Activated T-cell treated with anti-CD3 and anti-CD28 coated beads, Interleukin-2, amount 50 U/mL, for 72 hours (primary cell): ENCODE measurements at regions not wholly inside any gene's neighbourhood (a gene's known extent, or its start where the extent isn't known, plus 50 kb on each side); places are given as distances from the start of the nearest gene placed in this dataset.

Experiments used
- ATAC-seq, 2 donors: fragments of 150-1000 bp; cut with Tn5 transposase; replicated peaks in 1 of 2; 2 replicates each; pipeline ENCODE4 v1.10.0; 2021; ENCODE audit warnings: moderate library complexity in 2 of 2, mild to moderate bottlenecking in 1 of 2
- DNase-seq, 2 donors: peaks; one replicate each; pipeline ENCODE4 v3.0.0; 2021 to 2022; ENCODE audit warnings: mixed read lengths in 1 of 2
- H3K27ac Mint-ChIP-seq: one replicate; pipeline ENCODE4 v1.8.0; 2022; ENCODE audit warnings: mild to moderate bottlenecking, moderate library complexity, mixed read lengths
- H3K27me3 Mint-ChIP-seq: one replicate; pipeline ENCODE4 v1.8.0; 2022; ENCODE audit warnings: low read depth, mixed read lengths
- H3K36me3 Mint-ChIP-seq, 2 donors: one replicate each; pipeline ENCODE4 v1.8.0; 2022; ENCODE audit warnings: mixed read lengths in 2 of 2, mild to moderate bottlenecking in 1 of 2; ENCODE audit not compliant: insufficient read depth in 2 of 2
- H3K4me1 Mint-ChIP-seq: one replicate; pipeline ENCODE4 v1.8.0; 2022; ENCODE audit warnings: low read depth, mixed read lengths
- H3K4me3 Mint-ChIP-seq, 2 donors: one replicate each; pipeline ENCODE4 v1.8.0; 2022; ENCODE audit warnings: mild to moderate bottlenecking in 2 of 2, mixed read lengths in 2 of 2, moderate library complexity in 2 of 2
- H3K9me3 Mint-ChIP-seq, 2 donors: one replicate each; pipeline ENCODE4 v1.8.0; 2022; ENCODE audit warnings: mixed read lengths in 2 of 2

DNA sequence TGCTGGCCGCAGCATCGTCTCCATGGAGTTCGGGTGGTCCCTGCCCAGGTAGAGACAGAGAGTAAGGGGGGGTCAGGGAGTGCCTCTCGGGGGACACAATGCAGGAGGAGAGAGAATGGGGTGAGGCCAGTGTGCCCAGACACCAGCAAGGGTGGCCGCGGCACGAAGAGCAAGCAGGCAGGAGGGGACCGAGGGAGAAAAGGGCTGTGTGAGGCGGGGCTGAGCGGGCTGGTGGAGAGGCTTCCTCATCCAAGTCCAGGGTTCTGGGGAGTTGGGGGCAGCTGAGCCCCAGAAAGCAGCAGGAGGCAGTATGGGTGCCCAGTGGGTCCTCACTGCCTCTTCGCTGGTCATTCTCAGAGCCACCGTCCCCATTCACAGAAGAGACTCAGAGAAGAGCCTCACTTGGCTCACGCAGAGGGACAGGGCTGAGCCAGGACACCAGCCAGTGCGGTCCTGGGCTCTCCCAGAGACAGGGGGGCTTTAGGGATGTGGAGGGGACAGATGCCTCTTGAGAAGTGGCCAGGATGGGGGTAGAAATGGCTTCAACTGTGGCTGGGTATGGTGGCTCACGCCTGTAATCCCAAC is 78.9 kb downstream of the MICALL2 start:
- H3K9me3 Mint-ChIP-seq, result no peaks in the 10 kb centered on the region
- no peak for DNase-seq
- peaks cover 10% of the 10 kb centered on the region for H3K27me3 Mint-ChIP-seq
- H3K36me3 Mint-ChIP-seq, result no peaks in the 10 kb centered on the region
- H3K4me1 Mint-ChIP-seq, result no peaks in the 10 kb centered on the region
- no peak overlapping the region for H3K27ac Mint-ChIP-seq
- no peak for ATAC-seq
- H3K4me3 Mint-ChIP-seq, result no peak overlapping the region

DNA sequence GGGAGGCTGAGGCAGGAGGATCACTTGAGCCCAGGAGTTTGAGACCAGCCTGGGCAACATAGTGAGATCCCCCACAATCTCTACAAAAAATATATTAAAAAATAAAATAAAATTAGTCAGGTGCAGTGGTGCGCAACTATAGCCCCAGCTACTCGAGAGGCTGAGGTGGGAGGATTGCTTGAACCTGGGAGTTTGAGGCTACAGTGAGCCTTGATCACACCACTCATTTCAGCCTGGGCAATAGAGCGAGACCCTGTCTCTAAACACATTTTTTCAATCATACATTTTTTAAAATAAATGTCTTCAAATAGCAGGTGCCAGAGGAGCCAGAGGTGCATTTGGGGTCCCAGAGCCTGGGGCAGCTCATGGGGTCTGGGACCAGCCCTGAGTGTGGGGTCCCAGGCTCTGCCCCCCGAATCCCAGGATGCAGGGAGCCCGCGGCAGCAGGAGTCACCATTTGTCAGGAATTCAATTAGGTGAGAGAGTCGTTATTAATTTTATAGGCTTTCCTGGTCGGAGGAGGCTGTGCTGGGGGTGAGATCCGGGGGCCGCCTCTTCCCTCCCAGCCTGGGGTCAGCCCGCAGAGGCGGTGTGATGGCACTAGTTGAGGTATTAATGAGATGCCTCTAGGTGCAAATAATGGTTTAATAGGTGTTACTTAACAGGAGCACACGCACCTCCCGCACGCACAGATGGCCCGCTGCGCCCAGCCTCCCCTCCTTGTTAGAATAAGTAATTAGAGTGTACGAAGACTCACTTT is 78.3 kb downstream of the MICALL2 start:
- H3K4me1 Mint-ChIP-seq, result no peaks in the 10 kb centered on the region
- no peaks in the 10 kb centered on the region for H3K36me3 Mint-ChIP-seq
- ATAC-seq, result no peak

DNA sequence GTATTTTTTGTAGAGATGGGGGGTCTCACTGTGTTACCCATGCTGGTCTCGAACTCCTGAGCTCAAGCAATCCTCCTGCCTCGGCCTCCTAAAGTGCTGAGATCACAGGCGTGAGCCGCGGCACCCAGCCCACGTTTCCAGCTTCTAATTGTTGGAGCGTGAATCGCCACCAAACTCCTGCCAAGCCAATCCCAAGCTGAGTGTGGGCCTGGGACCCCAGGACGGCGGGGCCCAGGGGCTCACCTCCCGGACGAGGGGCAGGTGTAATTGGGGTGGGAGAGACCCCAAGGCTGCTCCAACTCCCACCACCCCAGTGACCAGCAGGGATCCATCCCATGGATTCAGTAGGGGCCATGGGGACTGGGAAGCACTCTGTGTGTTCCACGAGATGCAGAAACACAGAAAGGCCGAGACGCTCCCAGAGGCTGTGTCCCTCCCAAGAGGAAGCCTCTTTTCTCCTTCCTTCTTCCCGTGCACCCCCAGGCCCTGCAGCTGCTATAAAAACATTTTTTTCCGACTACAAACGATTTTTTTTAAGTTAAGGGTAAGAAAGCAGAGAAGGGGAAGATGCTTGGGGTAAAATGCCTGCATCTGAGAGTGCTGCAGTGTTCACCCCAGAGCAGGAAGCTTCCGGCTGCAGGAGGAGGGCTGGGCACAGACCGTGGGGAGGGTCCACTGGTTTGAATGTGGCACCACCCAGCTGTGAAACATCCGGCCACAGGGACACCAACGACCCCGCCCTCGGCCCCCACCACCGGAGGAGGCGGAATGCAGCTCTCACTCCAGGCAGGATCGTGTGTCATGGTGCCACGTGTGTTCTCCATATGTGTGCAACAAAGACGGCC is 76.5 kb downstream of the MICALL2 start:
- Mint-ChIP-seq H3K27me3 (peaks cover 10% of the 10 kb centered on the region), H3K4me3 (no peak overlapping the region), H3K4me1 (no peaks in the 10 kb centered on the region), H3K36me3 (no peaks in the 10 kb centered on the region), H3K9me3 (no peaks in the 10 kb centered on the region), H3K27ac (no peak overlapping the region)
- ATAC-seq (no peak), DNase-seq (no peak)

More for the DNA sequence above, 78.3 kb downstream of the MICALL2 start:
- DNase-seq, result no peak
- Mint-ChIP-seq H3K27me3 (peaks cover 10% of the 10 kb centered on the region), H3K27ac (no peak overlapping the region), H3K4me3 (no peak overlapping the region), H3K9me3 (no peaks in the 10 kb centered on the region)

DNA sequence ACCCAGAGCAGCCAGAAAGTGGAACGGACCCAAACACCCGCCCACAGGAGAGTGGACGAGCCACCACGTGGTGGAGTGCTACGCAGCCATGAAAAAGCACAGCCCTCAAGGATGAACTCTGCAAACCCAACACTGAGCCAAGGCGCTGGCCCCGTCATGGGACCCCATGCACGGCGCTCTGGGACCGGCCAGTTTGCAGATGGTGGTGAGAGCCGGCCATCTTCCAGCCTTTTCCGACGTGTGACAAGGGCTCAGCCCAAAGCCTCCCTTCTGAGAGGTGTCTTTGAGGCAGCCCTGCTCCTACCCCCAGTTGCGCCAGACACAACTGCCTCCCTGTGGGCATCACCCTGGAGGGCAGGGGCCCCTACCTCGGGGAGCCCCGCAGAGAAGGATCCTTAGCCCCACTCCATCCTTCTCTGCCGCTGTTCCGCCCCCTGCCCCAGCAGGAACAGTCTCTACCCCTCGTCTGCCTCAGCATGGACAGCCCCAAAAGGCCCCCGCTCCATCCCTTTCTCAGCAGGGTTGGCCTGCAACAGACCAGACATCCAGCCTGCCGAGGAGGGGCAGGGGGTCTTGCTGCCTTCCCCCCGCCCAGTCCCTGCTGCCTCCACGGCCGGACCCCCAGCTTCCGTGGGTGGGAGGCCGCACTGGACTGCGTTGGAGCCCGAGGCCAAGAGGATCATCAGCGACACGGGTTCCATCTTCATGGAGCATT is 75.7 kb downstream of the MICALL2 start:
- H3K27me3 Mint-ChIP-seq, result peaks cover 10% of the 10 kb centered on the region
- H3K4me1 Mint-ChIP-seq, result no peaks in the 10 kb centered on the region
- H3K36me3 Mint-ChIP-seq, result no peaks in the 10 kb centered on the region
- no peak overlapping the region for H3K27ac Mint-ChIP-seq
- no peak overlapping the region for H3K4me3 Mint-ChIP-seq
- H3K9me3 Mint-ChIP-seq, result no peaks in the 10 kb centered on the region
- ATAC-seq (no peak), DNase-seq (no peak)

DNA sequence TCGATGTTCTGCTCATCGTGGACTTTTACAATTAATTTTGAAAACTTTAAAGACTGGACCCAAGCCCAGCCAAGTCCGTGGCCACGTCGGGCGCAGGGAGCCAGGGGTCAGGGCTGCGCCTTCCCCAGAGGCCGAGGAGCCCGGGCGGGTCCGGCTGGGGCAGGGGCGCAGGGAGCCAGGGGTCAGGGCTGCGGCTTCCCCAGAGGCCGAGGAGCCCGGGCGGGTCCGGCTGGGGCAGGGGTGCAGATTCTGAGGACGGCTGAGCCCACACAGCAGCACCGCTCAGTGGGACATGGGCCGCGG is 75.2 kb downstream of the MICALL2 start:
- H3K27ac Mint-ChIP-seq, result no peak overlapping the region
- H3K4me1 Mint-ChIP-seq, result no peaks in the 10 kb centered on the region
- H3K4me3 Mint-ChIP-seq, result no peak overlapping the region
- ATAC-seq (no peak), DNase-seq (no peak)
- H3K9me3 Mint-ChIP-seq, result no peaks in the 10 kb centered on the region
- peaks cover 10% of the 10 kb centered on the region for H3K27me3 Mint-ChIP-seq
- H3K36me3 Mint-ChIP-seq, result no peaks in the 10 kb centered on the region
